T-helper 1 cell treated with Interleukin-12 subunit alpha and Interleukin-12 subunit beta and Interleukin-4 antibody, amounts not matched to agents 30 μg/mL and 1 μg/mL, for 36 hours (primary cell): ENCODE measurements at regions not wholly inside any gene's neighbourhood (a gene's known extent, or its start where the extent isn't known, plus 50 kb on each side); places are given as distances from the start of the nearest gene placed in this dataset.
"Not testable (repeated sequence)": the region's sequence is repeated elsewhere in the genome, so short reads cannot be mapped to it uniquely, and the experiment has no call there.

Experiments
- H3K27ac Mint-ChIP-seq: one replicate; pipeline ENCODE4 v1.8.0; 2021; ENCODE audit warnings: mild to moderate bottlenecking, mixed read lengths
- H3K27me3 Mint-ChIP-seq: one replicate; pipeline ENCODE4 v1.8.0; 2021; ENCODE audit warnings: low read depth, mixed read lengths
- H3K36me3 Mint-ChIP-seq: one replicate; pipeline ENCODE4 v1.8.0; 2021; ENCODE audit warnings: low read depth, mixed read lengths
- H3K4me1 Mint-ChIP-seq: one replicate; pipeline ENCODE4 v1.8.0; 2021; ENCODE audit warnings: low read depth, mixed read lengths
- H3K4me3 Mint-ChIP-seq: one replicate; pipeline ENCODE4 v1.8.0; 2021; ENCODE audit warnings: mild to moderate bottlenecking, moderate library complexity, mixed read lengths
- H3K9me3 Mint-ChIP-seq: one replicate; pipeline ENCODE4 v1.8.0; 2021; ENCODE audit warnings: mixed read lengths

DNA sequence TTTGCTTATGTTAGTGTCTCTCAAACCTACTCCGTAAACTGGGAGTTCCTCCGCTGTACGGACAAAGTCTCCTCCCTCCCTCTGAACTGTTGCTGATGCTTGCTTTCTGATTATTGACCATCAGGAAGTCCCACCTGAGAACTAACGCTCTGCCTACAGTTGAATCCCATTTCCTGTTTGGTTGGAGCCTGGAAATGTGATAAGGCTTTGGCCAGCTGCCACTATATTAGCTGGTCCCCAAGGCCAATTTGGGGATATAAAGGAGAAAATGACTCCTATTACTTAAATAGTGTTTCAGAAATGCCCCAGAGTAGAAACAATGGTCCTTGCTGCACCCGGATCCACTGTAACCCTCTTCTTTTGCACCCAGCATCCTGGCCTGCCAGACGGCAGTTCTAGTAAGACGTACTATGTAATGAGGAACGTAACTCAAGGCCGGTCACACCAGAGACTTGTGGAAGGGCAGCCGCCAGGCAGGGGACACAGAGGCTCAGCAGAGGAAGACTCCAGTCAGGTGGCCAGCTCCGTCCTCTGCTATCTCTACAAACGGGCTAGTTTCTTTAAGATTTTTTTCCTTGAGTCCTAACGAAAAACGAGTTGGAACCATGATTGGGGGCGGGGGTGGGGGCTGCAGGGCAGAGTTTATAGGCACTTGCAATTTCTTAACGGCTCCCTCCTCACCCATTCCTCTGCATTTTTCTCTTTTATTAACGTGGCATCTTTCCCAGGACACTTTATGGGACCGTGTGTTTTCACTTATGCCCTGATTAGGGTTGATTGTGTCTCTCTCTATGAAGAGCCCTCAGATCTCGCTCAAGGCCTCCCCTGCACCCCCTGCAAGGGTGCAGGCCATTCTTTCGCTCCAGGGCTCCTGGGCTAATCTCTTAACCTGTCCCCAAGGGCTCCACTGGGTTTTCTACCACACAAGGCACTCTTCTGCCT lies 72.8 kb upstream of the CDON start:
- Mint-ChIP-seq H3K4me3 (no peak overlapping the region), H3K9me3 (no peaks in the 10 kb centered on the region), H3K36me3 (no peaks in the 10 kb centered on the region), H3K27ac (no peak overlapping the region), H3K4me1 (no peaks in the 10 kb centered on the region), H3K27me3 (peaks cover 4% of the 10 kb centered on the region)

DNA sequence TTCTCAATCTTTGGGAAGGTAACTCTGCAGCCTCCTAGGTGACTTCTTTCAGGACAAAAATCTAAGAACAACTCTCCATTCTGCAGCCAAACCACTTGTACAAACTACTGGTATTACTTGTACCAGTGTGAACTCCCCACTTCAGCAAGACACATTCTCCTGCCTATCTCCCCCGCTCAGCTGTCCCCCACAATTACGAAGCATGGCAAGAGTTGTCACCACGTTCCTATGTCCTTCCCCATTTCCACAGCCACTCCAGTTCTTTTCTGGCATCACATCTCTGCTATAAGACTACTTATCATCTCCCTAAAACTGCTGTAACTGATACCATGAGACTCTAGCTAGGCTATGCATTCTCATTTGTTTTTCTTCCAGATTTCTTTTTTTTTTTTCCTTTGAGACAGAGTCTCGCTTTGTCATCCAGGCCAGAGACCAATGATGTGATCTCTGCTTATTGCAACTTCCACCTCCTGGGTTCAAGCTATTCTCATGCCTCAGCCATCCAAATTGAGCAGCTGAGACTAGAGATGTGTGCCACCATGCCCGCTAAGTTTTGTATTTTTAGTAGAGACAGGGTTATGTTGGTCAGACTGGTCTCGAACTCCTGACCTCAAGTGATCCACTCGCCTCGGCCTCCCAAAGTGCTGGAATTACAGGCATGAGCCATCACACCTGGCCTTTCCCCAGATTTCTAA lies 71.9 kb upstream of the CDON start:
- no peaks in the 10 kb centered on the region for H3K9me3 Mint-ChIP-seq
- H3K4me3 Mint-ChIP-seq: no peak overlapping the region
- no peaks in the 10 kb centered on the region for H3K27me3 Mint-ChIP-seq
- no peaks in the 10 kb centered on the region for H3K4me1 Mint-ChIP-seq
- no peak overlapping the region for H3K27ac Mint-ChIP-seq
- H3K36me3 Mint-ChIP-seq: no peaks in the 10 kb centered on the region

DNA sequence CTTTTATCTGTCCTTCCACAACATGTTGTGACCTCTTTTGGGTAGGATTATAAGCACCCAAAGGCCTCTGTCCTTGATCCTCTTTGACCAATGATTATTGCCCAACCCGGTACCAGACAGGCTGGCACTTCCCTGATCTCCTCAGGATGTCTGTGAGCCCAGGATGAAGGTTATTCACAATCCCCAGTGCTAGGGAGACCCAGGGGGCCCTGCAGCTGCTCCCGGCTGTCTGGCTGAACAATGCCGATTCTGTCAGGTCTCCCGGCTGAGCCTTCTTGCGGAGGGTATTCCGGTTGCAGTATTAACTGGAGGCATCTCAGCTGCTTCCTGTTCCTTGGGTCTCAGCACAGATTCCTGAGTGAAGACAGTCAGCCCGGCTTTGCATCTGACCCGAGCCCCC lies 71.2 kb upstream of the CDON start:
- H3K4me3 Mint-ChIP-seq: no peak overlapping the region
- H3K4me1 Mint-ChIP-seq: no peaks in the 10 kb centered on the region
- H3K27ac Mint-ChIP-seq: no peak overlapping the region
- H3K9me3 Mint-ChIP-seq: no peaks in the 10 kb centered on the region
- H3K27me3 Mint-ChIP-seq: no peaks in the 10 kb centered on the region
- no peaks in the 10 kb centered on the region for H3K36me3 Mint-ChIP-seq

DNA sequence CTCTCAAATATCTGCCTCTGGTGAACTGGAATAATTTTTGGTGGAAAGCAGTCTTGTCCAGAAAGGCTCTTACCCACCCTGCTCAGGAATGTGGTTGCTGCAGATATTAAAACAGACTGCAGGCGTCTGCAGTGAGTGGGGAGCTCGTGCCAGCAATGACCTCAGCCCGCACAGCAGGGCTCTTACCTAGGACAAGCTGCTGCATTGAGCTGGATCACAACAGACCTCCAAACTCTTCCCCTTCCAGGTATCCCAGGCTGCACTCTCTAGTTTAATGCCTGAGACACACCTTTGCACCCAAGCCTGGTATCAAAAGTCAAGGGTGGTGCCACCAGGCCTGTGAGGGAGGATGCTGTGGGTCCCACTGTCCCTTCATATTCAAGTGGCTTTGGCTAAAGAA lies 69.7 kb upstream of the CDON start:
- no peak overlapping the region for H3K27ac Mint-ChIP-seq
- H3K27me3 Mint-ChIP-seq: no peaks in the 10 kb centered on the region
- H3K4me1 Mint-ChIP-seq: no peaks in the 10 kb centered on the region
- H3K36me3 Mint-ChIP-seq: no peaks in the 10 kb centered on the region
- no peaks in the 10 kb centered on the region for H3K9me3 Mint-ChIP-seq
- H3K4me3 Mint-ChIP-seq: no peak overlapping the region

DNA sequence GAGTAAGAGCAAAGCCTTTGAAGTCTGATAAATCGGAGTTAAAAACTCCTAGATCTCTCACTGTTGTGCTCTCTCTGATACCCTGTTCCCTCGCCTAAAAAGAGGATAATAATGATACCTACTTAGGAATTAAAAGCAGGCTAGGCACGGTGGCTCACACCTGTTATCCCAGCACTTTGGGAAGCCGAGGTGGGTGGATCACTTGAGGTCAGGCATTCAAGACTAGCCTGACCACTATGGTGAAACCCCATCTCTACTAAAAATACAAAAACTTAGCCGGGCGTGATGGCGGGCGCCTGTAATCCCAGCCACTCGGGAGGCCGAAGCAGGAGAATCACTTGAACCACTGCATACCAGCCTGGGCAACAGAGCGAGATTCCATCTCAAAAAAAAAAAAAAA lies 68.1 kb upstream of the CDON start:
- H3K27me3 Mint-ChIP-seq, H3K9me3 Mint-ChIP-seq, H3K4me1 Mint-ChIP-seq, H3K4me3 Mint-ChIP-seq, H3K36me3 Mint-ChIP-seq, H3K27ac Mint-ChIP-seq: not testable (repeated sequence)

DNA sequence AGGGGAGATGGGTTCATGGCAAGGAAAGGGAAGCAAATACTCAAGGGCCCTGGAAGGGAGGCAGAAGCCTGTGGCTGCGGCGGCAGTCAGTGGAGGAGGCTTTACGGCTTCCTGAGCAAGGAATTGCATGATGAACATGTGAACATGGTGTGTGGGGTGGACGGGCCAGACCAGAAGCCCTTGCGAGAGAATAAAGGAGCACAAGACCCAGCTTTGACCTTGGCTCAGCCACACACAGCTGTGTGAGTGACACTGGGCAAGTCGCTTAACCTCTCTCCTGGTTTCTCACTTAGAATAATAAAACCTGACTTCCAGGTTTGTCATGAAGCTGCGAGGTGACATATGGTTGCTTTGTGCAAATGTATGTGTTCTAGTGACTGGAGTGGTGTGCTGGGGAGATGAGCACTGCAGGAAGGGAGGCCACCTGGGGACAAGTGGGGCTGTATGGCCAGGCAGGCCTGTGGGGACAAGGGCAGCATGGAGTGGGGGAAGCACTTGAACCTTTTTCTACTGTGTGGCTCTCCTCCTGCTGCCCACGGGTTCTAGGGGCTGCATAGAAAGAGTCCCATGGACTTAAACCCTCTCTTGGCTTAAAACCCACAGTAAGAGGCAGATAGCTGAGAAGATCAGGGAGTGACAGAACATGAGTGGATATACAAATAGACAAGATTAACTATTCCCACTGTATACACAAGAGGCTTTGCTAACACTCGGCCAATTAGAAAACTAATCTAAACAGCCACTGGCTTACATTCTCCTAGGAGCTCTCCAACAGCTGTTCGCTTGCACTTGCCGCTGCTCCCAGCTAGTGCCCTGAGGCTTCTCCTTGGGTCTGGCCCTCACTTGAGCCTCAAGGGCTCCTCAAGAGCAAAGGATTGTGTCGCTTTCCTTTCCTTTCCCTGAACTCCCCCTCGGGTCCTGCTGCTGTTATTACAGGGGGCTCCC lies 67.3 kb upstream of the CDON start:
- Mint-ChIP-seq H3K27me3 (peaks cover 4% of the 10 kb centered on the region), H3K36me3 (no peaks in the 10 kb centered on the region), H3K4me3 (no peak overlapping the region), H3K4me1 (no peaks in the 10 kb centered on the region), H3K27ac (no peak overlapping the region), H3K9me3 (no peaks in the 10 kb centered on the region)

DNA sequence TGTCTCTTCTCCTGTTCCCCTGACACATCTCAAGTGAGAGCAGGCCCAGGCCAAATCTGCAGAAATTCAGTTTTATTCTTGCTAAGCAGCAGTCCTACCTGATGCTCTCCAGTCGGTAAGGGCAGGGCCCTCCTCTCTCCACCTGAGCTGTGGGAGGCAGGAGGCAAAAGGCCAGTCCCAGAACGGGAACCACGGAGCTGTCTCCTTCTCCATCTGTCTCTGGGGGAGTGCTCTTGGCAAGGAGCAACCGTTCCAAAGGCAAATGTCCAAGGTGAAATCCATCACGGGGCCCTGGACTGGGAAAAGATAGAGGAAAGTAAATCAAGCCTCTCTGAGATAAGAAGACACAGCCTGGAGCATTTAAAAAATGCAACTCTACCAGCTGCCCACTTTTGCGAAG lies 65.2 kb upstream of the CDON start:
- Mint-ChIP-seq H3K4me1 (no peaks in the 10 kb centered on the region), H3K4me3 (no peak overlapping the region), H3K9me3 (no peaks in the 10 kb centered on the region), H3K36me3 (no peaks in the 10 kb centered on the region), H3K27me3 (peaks cover 4% of the 10 kb centered on the region), H3K27ac (no peak overlapping the region)

DNA sequence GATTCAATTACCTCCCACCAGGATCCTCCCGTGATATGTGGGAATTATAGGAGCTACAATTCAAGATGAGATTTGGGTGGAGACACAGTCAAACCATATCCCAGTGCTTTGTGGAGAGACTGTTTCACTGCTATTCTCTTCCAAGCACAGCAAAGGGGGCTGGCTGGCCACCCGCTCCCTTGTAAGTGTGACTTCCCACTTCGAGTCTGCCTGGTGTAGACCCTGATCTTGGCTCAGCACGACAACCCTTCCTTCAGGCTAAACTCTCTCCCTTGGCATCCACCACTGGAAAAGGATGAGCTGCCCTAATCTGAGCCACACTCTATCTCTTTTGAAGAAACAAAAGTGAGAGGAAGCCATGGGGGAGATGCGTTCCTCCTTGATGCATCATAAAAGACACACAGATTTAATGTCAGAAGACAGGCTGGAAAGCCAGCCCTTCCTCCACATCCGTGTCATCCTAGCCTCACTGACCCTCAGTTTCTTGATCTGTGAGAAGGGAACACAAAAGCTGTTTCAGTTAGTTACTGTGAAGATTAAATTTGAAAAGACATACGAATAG lies 64.7 kb upstream of the CDON start:
- no peaks in the 10 kb centered on the region for H3K4me1 Mint-ChIP-seq
- H3K4me3 Mint-ChIP-seq: no peak overlapping the region
- H3K27ac Mint-ChIP-seq: no peak overlapping the region
- H3K27me3 Mint-ChIP-seq: peaks cover 4% of the 10 kb centered on the region
- H3K36me3 Mint-ChIP-seq: no peaks in the 10 kb centered on the region
- H3K9me3 Mint-ChIP-seq: no peaks in the 10 kb centered on the region

DNA sequence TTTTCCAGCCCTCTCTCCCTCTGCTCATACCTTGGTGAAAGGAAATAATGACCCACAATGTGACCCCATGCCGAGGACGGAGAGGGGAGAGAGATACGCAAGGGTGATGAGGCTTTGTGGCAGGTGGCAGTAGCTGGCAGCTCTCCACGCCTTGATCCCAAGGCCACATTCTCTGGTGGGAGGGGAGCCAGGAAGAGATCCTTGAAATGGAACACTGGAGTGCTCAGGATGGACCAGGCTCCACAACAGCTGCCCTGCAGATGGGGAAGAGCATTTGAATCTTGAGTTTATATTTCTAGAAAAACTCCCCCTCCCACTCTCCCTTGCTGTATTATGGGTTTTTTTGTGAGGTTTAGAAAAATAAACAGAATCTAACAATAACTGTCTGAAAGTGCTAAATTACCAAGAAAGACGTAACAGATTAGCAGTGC lies 61.6 kb upstream of the CDON start:
- H3K27me3 Mint-ChIP-seq: peaks cover 4% of the 10 kb centered on the region
- no peak overlapping the region for H3K4me3 Mint-ChIP-seq
- no peaks in the 10 kb centered on the region for H3K4me1 Mint-ChIP-seq
- no peaks in the 10 kb centered on the region for H3K9me3 Mint-ChIP-seq
- no peaks in the 10 kb centered on the region for H3K36me3 Mint-ChIP-seq
- H3K27ac Mint-ChIP-seq: no peak overlapping the region

DNA sequence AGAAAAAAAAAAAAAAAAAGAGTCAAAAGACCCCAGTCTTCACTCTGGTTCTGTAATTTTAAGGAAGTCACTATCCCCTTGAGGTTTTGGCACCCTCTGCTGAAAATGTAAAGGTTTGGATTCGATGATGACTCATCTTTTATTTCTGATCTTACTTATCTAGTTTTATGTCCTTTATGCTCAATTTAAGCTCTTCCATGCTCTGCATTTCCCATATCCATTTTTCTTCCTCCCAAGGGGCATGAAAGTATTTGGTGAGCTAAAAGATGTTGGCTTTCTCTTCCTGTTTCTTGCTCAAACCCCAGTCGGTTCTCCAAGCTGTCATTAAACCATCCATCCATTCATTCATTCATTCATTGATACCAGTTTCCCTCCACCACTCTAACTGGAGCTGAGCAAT lies 61.0 kb upstream of the CDON start:
- Mint-ChIP-seq H3K27ac (no peak overlapping the region), H3K9me3 (no peaks in the 10 kb centered on the region), H3K36me3 (no peaks in the 10 kb centered on the region), H3K4me1 (no peaks in the 10 kb centered on the region), H3K27me3 (peaks cover 4% of the 10 kb centered on the region), H3K4me3 (no peak overlapping the region)

DNA sequence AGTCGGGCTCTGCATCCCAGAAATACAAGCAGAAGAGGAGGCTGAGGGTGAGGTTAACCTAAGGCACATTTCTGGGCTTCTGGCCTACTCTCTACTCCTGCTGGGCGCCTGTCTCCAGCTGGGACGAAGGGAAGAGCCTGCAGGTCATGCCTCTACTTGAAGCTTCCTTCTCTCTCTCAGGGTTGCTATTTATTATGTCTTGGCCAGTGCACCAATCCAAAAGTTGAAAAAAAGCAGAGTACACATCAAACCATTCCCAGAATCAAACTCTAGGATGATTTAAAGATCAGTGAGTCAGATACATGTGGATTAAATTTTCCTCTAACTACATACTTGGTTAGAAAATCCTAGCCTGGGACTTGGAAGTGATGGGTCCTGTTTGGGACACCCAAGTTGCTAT lies 60.2 kb upstream of the CDON start:
- Mint-ChIP-seq H3K27me3 (peaks cover 4% of the 10 kb centered on the region), H3K4me3 (no peak overlapping the region), H3K27ac (no peak overlapping the region), H3K4me1 (no peaks in the 10 kb centered on the region), H3K9me3 (no peaks in the 10 kb centered on the region), H3K36me3 (no peaks in the 10 kb centered on the region)

DNA sequence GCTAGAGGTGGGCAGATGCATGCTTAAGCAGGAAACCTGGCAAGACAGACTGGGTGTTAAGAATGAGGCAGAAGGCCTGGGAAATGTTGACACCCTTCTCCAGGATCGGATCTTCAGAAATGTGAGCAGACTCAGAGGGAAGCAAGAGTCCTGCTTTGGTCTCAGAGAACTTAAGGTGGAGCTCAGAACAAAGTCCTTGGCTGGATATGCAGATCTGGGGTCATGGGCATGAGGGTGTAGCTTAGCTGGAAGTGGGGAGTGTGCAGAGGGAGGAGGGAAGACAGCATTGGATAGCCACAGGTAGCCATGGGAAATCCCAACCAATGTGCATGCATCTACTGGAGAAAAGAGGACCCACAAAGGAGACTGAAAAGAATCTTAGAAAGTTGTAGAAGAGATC lies 58.6 kb upstream of the CDON start:
- Mint-ChIP-seq H3K27ac (no peak overlapping the region), H3K27me3 (peaks cover 4% of the 10 kb centered on the region), H3K36me3 (no peaks in the 10 kb centered on the region), H3K4me3 (no peak overlapping the region), H3K9me3 (no peaks in the 10 kb centered on the region), H3K4me1 (no peaks in the 10 kb centered on the region)

DNA sequence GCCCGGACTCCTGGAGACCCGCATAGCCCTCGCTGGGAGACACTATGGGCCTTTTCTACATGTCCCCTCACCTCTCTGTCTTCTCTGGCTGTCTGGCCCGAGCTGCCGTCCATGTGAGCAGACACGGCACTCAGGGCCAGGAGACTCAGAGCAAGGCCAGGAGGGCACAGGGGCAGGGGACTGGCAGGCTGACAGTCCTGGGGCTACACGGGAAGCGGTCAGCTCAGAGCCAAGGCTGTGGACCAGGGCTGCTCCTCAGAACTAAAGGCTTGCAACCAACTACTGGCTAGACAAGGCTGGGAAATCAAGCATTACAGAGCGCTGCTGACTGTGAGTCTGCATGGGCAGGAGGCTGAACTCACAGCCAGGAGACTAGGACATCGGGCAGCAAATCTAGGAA lies 56.1 kb upstream of the CDON start:
- Mint-ChIP-seq H3K4me1 (no peaks in the 10 kb centered on the region), H3K36me3 (no peaks in the 10 kb centered on the region), H3K4me3 (no peak overlapping the region), H3K27me3 (no peaks in the 10 kb centered on the region), H3K9me3 (no peaks in the 10 kb centered on the region), H3K27ac (no peak overlapping the region)

DNA sequence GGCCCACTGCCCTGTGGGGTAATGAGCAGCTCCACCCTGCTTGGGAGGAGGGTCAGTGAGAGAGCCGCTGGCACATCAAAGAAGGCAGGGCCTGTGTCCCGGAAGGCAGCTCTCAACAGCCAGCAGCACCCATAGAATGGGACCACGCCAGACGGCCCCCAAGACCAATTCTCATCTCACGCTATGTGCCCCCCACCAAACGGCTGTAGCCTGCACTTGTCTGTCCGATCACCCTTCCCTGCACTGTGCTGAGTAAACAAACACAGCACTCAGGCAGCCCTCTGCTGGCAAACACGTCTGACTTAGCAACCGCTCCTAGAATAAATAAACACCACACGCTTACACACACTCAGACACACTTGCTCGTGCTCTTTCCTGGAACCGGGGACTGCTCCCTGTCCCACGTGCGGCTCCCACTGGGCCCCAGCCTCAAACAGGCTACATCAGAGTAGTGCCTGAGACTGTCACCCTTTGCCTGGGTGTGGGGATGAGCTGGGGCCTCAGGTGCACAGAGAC lies 53.2 kb upstream of the CDON start:
- Mint-ChIP-seq H3K27ac (no peak overlapping the region), H3K36me3 (no peaks in the 10 kb centered on the region), H3K27me3 (no peaks in the 10 kb centered on the region), H3K4me3 (no peak overlapping the region), H3K9me3 (no peaks in the 10 kb centered on the region), H3K4me1 (no peaks in the 10 kb centered on the region)
